GM12875 (cell line): ENCODE measurements at regions not wholly inside any gene's neighbourhood (a gene's known extent, or its start where the extent isn't known, plus 50 kb on each side); places are given as distances from the start of the nearest gene placed in this dataset.

ENCODE experiments used
- H3K4me3 ChIP-seq: one replicate; pipeline ENCODE4 v1.5.1; 2011; ENCODE audit warnings: low read depth, low read length, control low read depth
- CTCF ChIP-seq: IDR thresholded peaks from 2 replicates; pipeline ENCODE4 v1.5.1; 2011; ENCODE audit warnings: low read depth, mild to moderate bottlenecking, control low read depth, inconsistent platforms, low read length, moderate library complexity, borderline replicate concordance; ENCODE audit not compliant: insufficient read depth

DNA sequence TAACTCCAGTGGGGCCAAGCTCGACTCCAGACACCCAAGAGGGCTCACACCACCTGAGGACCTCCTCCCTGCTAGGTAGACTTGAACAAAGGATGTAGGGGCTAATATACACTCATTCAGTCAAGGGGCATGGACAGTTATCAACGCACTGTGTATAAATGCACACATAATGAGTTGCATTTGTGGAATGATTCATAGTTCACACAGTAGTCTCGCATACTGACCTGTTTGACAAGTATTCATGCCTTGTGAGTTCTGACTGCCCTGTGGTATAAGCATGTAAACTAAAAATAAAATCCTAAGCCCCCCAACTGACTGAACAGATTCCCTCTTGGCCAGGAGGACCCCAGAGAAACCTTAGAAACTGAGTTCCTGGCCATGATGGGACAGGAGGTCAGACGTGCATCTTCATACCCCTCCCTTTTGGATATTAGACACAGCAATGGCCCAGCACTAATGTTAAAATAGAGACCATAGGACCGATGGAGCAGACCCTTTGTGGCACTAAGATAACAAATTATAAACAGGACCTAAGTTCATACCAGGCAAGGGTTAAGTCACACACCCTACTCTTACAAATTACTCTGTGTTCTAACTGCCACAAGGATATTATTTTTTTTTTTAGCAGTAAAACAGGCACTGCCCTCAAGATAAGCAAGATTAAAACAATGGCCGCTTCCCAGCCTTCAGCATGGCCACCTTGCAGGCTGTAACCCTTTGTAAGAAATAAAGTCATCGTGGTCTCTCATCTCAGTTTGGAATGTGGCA lies 124.4 kb downstream of the TTLL2 start:
- no peak for TF ChIP-seq CTCF

GRCh38 chr6:167450626-167451025 lies 125.7 kb downstream of the TTLL2 start:
- no peak for TF ChIP-seq CTCF
- H3K4me3 ChIP-seq, result no peak overlapping the region

More for the DNA sequence above, 124.4 kb downstream of the TTLL2 start:
- no peak overlapping the region for H3K4me3 ChIP-seq

DNA sequence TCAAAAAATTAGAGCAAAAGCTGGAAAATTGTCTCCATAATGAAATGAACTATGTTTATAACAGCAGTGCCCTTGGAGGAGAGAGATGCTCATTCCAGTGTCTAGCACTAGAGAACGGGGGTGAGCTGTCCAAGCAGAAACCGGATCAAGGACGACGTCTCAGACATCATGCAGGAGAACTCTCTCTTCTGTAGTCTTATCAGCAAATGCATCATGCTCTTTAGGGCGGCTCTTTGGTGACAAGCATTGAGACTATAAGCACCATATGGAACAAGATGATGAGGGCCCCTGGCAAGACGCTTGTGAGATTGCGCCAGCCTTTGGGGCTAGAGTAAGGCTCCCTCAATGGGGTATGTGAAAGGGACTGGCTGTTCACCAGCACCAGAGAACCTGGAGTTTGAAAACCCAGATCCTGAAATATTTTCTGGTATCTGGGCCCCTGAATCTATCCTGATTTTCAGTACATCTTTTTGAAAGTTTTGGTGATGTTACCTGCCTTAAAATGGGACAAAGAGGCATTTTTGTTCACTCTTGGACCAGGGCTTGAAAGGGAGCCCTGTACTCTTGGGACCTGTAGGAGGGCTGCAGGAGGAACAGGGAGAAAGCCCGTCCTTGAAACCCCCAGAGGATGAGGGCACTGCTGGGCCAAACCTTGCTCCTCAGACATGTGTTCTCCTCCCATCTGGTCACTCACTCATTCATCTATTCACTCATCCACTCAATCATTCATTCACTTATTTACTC lies 127.6 kb downstream of the TTLL2 start:
- H3K4me3 ChIP-seq, result no peak overlapping the region
- TF ChIP-seq CTCF, result no peak

- no peak for TF ChIP-seq CTCF
- H3K4me3 ChIP-seq, result no peak overlapping the region
Measured at GRCh38 chr6:167453082-167453446, 128.2 kb downstream of the TTLL2 start.

GRCh38 chr6:167454003-167454402 lies 129.1 kb downstream of the TTLL2 start:
- no peak overlapping the region for H3K4me3 ChIP-seq
- TF ChIP-seq CTCF, result no peak

- TF ChIP-seq CTCF, result no peak
- H3K4me3 ChIP-seq, result no peak overlapping the region
Measured at GRCh38 chr6:167455371-167455770, 130.5 kb downstream of the TTLL2 start.
